ENCODE measurements at regions not wholly inside any gene's neighbourhood (a gene's known extent, or its start where the extent isn't known, plus 50 kb on each side); places are given as distances from the start of the nearest gene placed in this dataset.

- WGBS, 2 donors: 83 to 89% methylated on average over 7 of the region's 7 CpGs
- TF ChIP-seq EP300 (IDR thresholded peaks at IDR 0.05) (no peak), POLR2A (IDR thresholded peaks at IDR 0.05) (no peak), CTCF (IDR thresholded peaks at IDR 0.05) (no peak)
- Histone ChIP-seq H3K9me3 (no peaks in the 10 kb centered on the region), H3K27ac (no peak overlapping the region), H3K4me3 (no peak overlapping the region), H3K27me3 (peaks cover 0 to 10% of the 10 kb centered on the region in 2 donors), H3K4me1 (no peaks in the 10 kb centered on the region), H3K36me3 (no peaks in the 10 kb centered on the region)
- no peak for DNase-seq (ENCODE audit: low spot score in 2 of 2)
Observed at GRCh38 chr22:49057910-49058309, 769.8 kb downstream of the BRD1 start.

- DNase-seq (ENCODE audit: low spot score in 2 of 2): no peak
Observed at GRCh38 chr22:49056301-49056700, 771.4 kb downstream of the BRD1 start.

GRCh38 chr22:49055406-49055805 lies 772.3 kb downstream of the BRD1 start:
- no peak for DNase-seq (ENCODE audit: low spot score in 2 of 2)
- H3K9me3 ChIP-seq: no peaks in the 10 kb centered on the region
- peaks cover 0 to 3% (median 0%) of the 10 kb centered on the region in 4 donors for H3K4me1 ChIP-seq
- H3K4me3 ChIP-seq: no peak overlapping the region
- no peaks in the 10 kb centered on the region for H3K36me3 ChIP-seq
- H3K27me3 ChIP-seq: no peaks in the 10 kb centered on the region
- TF ChIP-seq POLR2A (IDR thresholded peaks at IDR 0.05): no peak
- TF ChIP-seq CTCF (IDR thresholded peaks at IDR 0.05): no peak
- TF ChIP-seq EP300 (IDR thresholded peaks at IDR 0.05): no peak
- 84 to 90% methylated on average over 6 of the region's 6 CpGs for WGBS, 2 donors
- H3K27ac ChIP-seq: no peak overlapping the region

More at GRCh38 chr22:49056301-49056700, 771.4 kb downstream of the BRD1 start:
- no peak overlapping the region for H3K4me3 ChIP-seq
- 87% methylated on average over 3 to 4 of the region's 4 CpGs for WGBS, 2 donors
- TF ChIP-seq EP300 (IDR thresholded peaks at IDR 0.05) (no peak), POLR2A (IDR thresholded peaks at IDR 0.05) (no peak), CTCF (IDR thresholded peaks at IDR 0.05) (no peak)
- no peaks in the 10 kb centered on the region for H3K9me3 ChIP-seq
- H3K27ac ChIP-seq: no peak overlapping the region
- H3K36me3 ChIP-seq: no peaks in the 10 kb centered on the region
- H3K27me3 ChIP-seq: peaks cover 0 to 5% of the 10 kb centered on the region in 2 donors
- peaks cover 0 to 3% (median 0%) of the 10 kb centered on the region in 4 donors for H3K4me1 ChIP-seq

- no peaks in the 10 kb centered on the region for H3K9me3 ChIP-seq
- no peaks in the 10 kb centered on the region for H3K27me3 ChIP-seq
- no peaks in the 10 kb centered on the region for H3K36me3 ChIP-seq
- DNase-seq (ENCODE audit: low spot score in 2 of 2): no peak
- no peak overlapping the region for H3K27ac ChIP-seq
- TF ChIP-seq POLR2A (IDR thresholded peaks at IDR 0.05) (no peak), CTCF (IDR thresholded peaks at IDR 0.05) (no peak), EP300 (IDR thresholded peaks at IDR 0.05) (no peak)
- no peak overlapping the region for H3K4me3 ChIP-seq
- peaks cover 0 to 3% (median 0%) of the 10 kb centered on the region in 4 donors for H3K4me1 ChIP-seq
- 78 to 80% methylated on average over 3 of the region's 3 CpGs for WGBS, 2 donors
Observed at GRCh38 chr22:49053578-49053977, 774.1 kb downstream of the BRD1 start.

- H3K4me1 ChIP-seq: peaks cover 0 to 3% (median 0%) of the 10 kb centered on the region in 4 donors
- peak overlapping the region in 1 of 4 donors; percentile 30 for H3K27ac ChIP-seq
- TF ChIP-seq EP300 (IDR thresholded peaks at IDR 0.05) (no peak), POLR2A (IDR thresholded peaks at IDR 0.05) (no peak), CTCF (IDR thresholded peaks at IDR 0.05) (no peak)
- DNase-seq (ENCODE audit: low spot score in 2 of 2): no peak
- peak overlapping the region in 3 of 4 donors; percentile 3 to 46 (median 27) for H3K4me3 ChIP-seq
- no peaks in the 10 kb centered on the region for H3K27me3 ChIP-seq
- H3K36me3 ChIP-seq: no peaks in the 10 kb centered on the region
- H3K9me3 ChIP-seq: no peaks in the 10 kb centered on the region
- WGBS, 2 donors: 65 to 73% methylated on average over 12 of the region's 12 CpGs
Observed at GRCh38 chr22:49052560-49052959, 775.1 kb downstream of the BRD1 start.

Data from tibial nerve (tissue), 4 donors.